Stimulated activated CD8-positive, alpha-beta memory T cell treated with anti-CD3 and anti-CD28 coated beads, Interleukin-7, amount 100 ng/mL, for 1 hour (primary cell): ENCODE measurements at regions not wholly inside any gene's neighbourhood (a gene's known extent, or its start where the extent isn't known, plus 50 kb on each side); places are given as distances from the start of the nearest gene placed in this dataset.
"Not testable (repeated sequence)": the region's sequence is repeated elsewhere in the genome, so short reads cannot be mapped to it uniquely, and the experiment has no call there.

Source experiments
- DNase-seq, 2 donors: peaks; one replicate each; pipeline ENCODE4 v3.0.0-alpha.2; 2020; ENCODE audit warnings: low read depth in 2 of 2

GRCh38 chr3:150129166-150129565 lies 158.5 kb upstream of the PFN2 start:
- DNase-seq: no peak

GRCh38 chr3:150128126-150128525 lies 157.4 kb upstream of the PFN2 start:
- no peak for DNase-seq

GRCh38 chr3:150127011-150127490 lies 156.4 kb upstream of the PFN2 start:
- DNase-seq: no peak

GRCh38 chr3:150124142-150124541 lies 153.4 kb upstream of the PFN2 start:
- no peak for DNase-seq

- DNase-seq: not testable (repeated sequence)
Observed at GRCh38 chr3:150123249-150123648, 152.6 kb upstream of the PFN2 start.

GRCh38 chr3:150118219-150118618 lies 147.5 kb upstream of the PFN2 start:
- no peak for DNase-seq

- no peak for DNase-seq
Observed at GRCh38 chr3:150117076-150117475, 146.4 kb upstream of the PFN2 start.

GRCh38 chr3:150116196-150116595 lies 145.5 kb upstream of the PFN2 start:
- DNase-seq: no peak

- DNase-seq: no peak
Observed at GRCh38 chr3:150114873-150115540, 144.3 kb upstream of the PFN2 start.

GRCh38 chr3:150114273-150114672 lies 143.6 kb upstream of the PFN2 start:
- DNase-seq: no peak

- DNase-seq: no peak
Observed at GRCh38 chr3:150110097-150110496, 139.4 kb upstream of the PFN2 start.

GRCh38 chr3:150107429-150108175 lies 136.9 kb upstream of the PFN2 start:
- no peak for DNase-seq

GRCh38 chr3:150106740-150107428 lies 136.2 kb upstream of the PFN2 start:
- no peak for DNase-seq

GRCh38 chr3:150105886-150106612 lies 135.4 kb upstream of the PFN2 start:
- no peak for DNase-seq

GRCh38 chr3:150105025-150105424 lies 134.3 kb upstream of the PFN2 start:
- DNase-seq: no peak

GRCh38 chr3:150104564-150104963 lies 133.9 kb upstream of the PFN2 start:
- no peak for DNase-seq

GRCh38 chr3:150101016-150101415 lies 130.3 kb upstream of the PFN2 start:
- no peak for DNase-seq

- no peak for DNase-seq
Observed at GRCh38 chr3:150098621-150099020, 127.9 kb upstream of the PFN2 start.

- DNase-seq: no peak
Observed at GRCh38 chr3:150097588-150097890, 126.8 kb upstream of the PFN2 start.

- no peak for DNase-seq
Observed at GRCh38 chr3:150096700-150097587, 126.2 kb upstream of the PFN2 start.
